ENCODE measurements at regions not wholly inside any gene's neighbourhood (a gene's known extent, or its start where the extent isn't known, plus 50 kb on each side); places are given as distances from the start of the nearest gene placed in this dataset.

- no peak for DNase-seq
- no peaks in the 10 kb centered on the region for H3K27me3 ChIP-seq
- H3K9me3 ChIP-seq: no peaks in the 10 kb centered on the region
- no peak overlapping the region for H3K4me3 ChIP-seq
- no peaks in the 10 kb centered on the region for H3K36me3 ChIP-seq
Measured at GRCh38 chrX:42934020-42934726, 156.2 kb upstream of the PPP1R2C start.

DNA sequence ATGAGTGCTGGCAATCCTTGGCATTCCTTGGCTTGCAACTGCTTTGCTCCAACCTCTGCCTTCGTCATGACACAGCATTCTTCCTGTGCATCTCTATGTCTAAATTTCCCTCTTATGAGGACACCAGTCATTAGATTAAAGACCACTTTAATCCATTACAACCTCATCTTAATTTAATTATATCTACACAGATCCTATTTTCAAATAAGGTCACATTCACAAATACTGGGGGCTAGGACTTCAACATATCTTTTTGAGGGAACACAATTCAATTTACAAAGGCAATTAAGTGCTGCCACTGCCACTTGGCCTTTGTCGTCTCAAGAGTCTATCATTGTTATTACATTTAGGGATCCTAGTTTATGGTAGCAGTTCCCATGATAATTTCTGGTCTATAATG is 163.7 kb upstream of the PPP1R2C start:
- Histone ChIP-seq H3K27me3 (no peaks in the 10 kb centered on the region), H3K4me3 (no peak overlapping the region), H3K9me3 (no peaks in the 10 kb centered on the region), H3K36me3 (no peaks in the 10 kb centered on the region)
- no peak for DNase-seq

- DNase-seq: no peak
- H3K27me3 ChIP-seq: no peaks in the 10 kb centered on the region
- no peaks in the 10 kb centered on the region for H3K36me3 ChIP-seq
- H3K4me3 ChIP-seq: no peak overlapping the region
- no peaks in the 10 kb centered on the region for H3K9me3 ChIP-seq
Measured at GRCh38 chrX:42943051-42943974, 165.3 kb upstream of the PPP1R2C start.

- Histone ChIP-seq H3K9me3 (no peaks in the 10 kb centered on the region), H3K36me3 (no peaks in the 10 kb centered on the region)
Measured at GRCh38 chrX:42944381-42944998, 166.5 kb upstream of the PPP1R2C start.

GRCh38 chrX:42946544-42947194 is 168.7 kb upstream of the PPP1R2C start:
- Histone ChIP-seq H3K36me3 (no peaks in the 10 kb centered on the region), H3K4me3 (no peak overlapping the region), H3K27me3 (no peaks in the 10 kb centered on the region), H3K9me3 (no peaks in the 10 kb centered on the region)
- no peak for DNase-seq

More at GRCh38 chrX:42944381-42944998, 166.5 kb upstream of the PPP1R2C start:
- no peaks in the 10 kb centered on the region for H3K27me3 ChIP-seq
- DNase-seq: no peak
- H3K4me3 ChIP-seq: no peak overlapping the region

- DNase-seq: no peak
- no peaks in the 10 kb centered on the region for H3K9me3 ChIP-seq
- H3K36me3 ChIP-seq: no peaks in the 10 kb centered on the region
- H3K4me3 ChIP-seq: no peak overlapping the region
- no peaks in the 10 kb centered on the region for H3K27me3 ChIP-seq
Measured at GRCh38 chrX:42948723-42949657, 171.0 kb upstream of the PPP1R2C start.

GRCh38 chrX:42951747-42952146 is 173.8 kb upstream of the PPP1R2C start:
- no peak for DNase-seq
- H3K9me3 ChIP-seq: no peaks in the 10 kb centered on the region
- H3K36me3 ChIP-seq: no peaks in the 10 kb centered on the region
- H3K27me3 ChIP-seq: no peaks in the 10 kb centered on the region
- H3K4me3 ChIP-seq: no peak overlapping the region

GRCh38 chrX:42952621-42953020 is 174.7 kb upstream of the PPP1R2C start:
- H3K36me3 ChIP-seq: no peaks in the 10 kb centered on the region
- no peak for DNase-seq
- no peak overlapping the region for H3K4me3 ChIP-seq
- no peaks in the 10 kb centered on the region for H3K9me3 ChIP-seq
- no peaks in the 10 kb centered on the region for H3K27me3 ChIP-seq

GRCh38 chrX:42954880-42955279 is 176.9 kb upstream of the PPP1R2C start:
- Histone ChIP-seq H3K27me3 (no peaks in the 10 kb centered on the region), H3K36me3 (no peaks in the 10 kb centered on the region), H3K4me3 (no peak overlapping the region), H3K9me3 (no peaks in the 10 kb centered on the region)
- DNase-seq: no peak

DNA sequence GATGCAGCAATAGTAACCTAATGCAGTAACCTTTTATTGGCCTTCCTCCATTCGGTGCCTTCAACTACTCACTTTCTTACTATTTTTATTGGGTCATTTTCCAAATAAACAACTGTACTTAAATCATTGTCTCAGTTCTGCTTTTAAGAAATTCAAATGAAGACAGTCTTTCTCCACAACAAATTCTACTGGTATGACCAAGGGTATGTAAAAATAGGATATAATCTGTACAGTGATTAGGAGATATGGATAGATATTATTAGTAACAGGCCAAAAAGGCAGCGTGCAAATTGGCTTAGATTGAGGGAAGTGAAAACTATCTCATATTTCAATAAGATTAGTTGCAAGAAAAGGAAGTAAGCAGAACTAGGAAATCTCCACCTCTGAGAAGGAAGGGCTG is 177.4 kb upstream of the PPP1R2C start:
- H3K4me3 ChIP-seq: no peak overlapping the region
- DNase-seq: no peak

DNA sequence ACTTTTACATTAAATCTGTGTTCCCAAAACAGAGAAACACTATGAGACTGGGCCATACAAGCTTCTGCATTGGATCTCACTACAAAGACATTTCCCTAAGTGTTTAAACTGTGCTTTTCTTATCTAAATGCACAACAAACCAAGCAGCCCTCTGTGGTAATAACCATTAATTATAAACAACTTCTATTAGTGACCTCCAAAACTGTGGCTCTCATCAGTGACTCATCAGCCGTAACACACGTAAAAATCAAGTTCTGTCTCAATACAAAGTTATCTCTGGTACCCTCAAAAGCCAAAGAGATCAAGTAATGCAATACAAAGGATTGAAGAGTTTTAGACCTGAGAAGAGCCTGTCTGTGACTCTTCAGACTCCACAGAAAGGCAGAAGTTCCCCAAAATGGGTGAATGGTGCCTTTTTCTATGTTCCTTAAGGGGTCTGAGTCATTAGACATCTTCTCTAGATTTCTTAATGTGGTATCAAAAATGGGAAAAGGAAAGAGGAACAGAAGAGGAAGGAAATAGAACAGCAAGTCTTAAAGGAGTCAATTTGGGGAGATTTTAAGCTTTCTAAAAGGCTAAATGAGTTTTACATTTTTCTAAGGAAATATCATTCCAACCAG is 189.8 kb upstream of the PPP1R2C start:
- no peak overlapping the region for H3K4me3 ChIP-seq
- no peaks in the 10 kb centered on the region for H3K36me3 ChIP-seq
- H3K9me3 ChIP-seq: no peaks in the 10 kb centered on the region
- no peaks in the 10 kb centered on the region for H3K27me3 ChIP-seq
- no peak for DNase-seq

More for the DNA sequence above, 177.4 kb upstream of the PPP1R2C start:
- Histone ChIP-seq H3K36me3 (no peaks in the 10 kb centered on the region), H3K9me3 (no peaks in the 10 kb centered on the region), H3K27me3 (no peaks in the 10 kb centered on the region)

DNA sequence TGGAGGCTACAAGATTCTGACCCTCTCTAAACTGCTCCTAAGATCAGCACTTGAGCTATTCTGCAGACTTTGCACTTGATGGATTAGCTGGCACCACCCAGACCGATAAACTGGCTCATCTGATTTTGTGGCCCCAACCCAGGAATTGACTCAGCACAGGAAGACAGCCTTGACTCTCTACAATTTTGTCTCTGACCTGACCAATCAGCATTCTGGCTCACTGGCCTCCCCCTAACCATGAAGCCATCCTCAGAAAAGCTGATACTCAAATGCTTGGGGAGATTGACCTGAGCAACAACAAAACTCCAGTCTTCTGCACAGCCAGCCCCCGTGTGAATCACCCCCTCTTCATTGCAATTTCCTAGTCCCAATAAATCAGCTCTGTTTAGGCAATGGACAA is 195.4 kb upstream of the PPP1R2C start:
- no peaks in the 10 kb centered on the region for H3K36me3 ChIP-seq
- DNase-seq: no peak
- no peaks in the 10 kb centered on the region for H3K9me3 ChIP-seq
- H3K27me3 ChIP-seq: no peaks in the 10 kb centered on the region
- no peak overlapping the region for H3K4me3 ChIP-seq

DNA sequence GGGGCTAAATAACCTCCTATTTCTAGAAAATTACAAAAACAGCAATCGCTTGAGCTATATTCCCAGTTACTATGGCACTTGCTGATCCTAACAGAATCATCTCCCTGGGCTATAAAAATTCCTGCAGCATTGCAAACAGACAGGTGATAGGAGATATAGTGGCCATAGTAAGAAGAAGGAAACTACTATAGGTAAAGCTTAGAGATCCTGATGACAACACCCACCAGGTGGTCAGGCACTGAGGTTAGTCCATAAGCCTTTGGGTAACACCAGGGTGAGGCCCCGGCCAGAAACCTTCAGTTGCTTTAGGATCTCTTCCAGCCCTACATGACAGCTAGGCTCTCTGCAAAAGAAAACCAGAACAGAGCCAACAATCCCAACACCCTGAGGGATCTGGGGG is 197.9 kb upstream of the PPP1R2C start:
- Histone ChIP-seq H3K27me3 (no peaks in the 10 kb centered on the region), H3K4me3 (no peak overlapping the region), H3K36me3 (no peaks in the 10 kb centered on the region), H3K9me3 (no peaks in the 10 kb centered on the region)
- DNase-seq: no peak

GRCh38 chrX:42976746-42977366 is 198.9 kb upstream of the PPP1R2C start:
- H3K36me3 ChIP-seq: no peaks in the 10 kb centered on the region
- H3K9me3 ChIP-seq: no peaks in the 10 kb centered on the region
- H3K27me3 ChIP-seq: no peaks in the 10 kb centered on the region
- H3K4me3 ChIP-seq: no peak overlapping the region
- DNase-seq: no peak

DNA sequence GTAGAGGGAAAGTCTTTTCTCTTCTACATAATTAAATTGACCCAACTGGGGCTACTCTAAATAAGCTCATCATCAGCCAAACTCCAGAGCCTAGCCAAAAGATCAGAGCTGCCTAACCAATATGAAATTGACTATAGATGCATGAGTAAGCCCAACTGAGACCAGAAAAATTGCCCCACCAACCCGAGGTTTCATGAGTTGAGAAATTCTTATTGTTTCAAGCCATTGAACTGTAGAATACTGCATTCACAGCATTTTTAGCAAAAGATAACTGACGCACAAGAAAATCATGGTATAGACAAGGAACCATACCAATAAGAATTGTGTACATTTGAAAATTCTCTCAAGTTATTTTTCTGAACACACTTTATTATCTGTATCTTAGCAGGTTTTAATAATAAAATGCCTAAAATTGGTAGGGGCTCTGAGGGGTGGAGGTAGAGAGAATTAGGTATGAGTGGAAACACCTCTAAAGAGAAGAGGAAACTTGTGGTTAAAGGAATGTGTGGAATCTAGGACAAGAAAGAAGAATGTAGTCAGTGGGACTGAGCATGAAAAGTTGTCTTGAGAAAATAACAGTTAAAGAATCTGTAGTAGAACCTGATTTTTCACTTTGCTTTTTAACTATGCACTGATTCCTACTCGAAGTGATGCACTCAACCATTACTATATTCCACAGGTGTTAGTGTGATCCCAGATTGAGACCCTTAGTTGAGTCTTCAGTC is 200.9 kb upstream of the PPP1R2C start:
- Histone ChIP-seq H3K4me3 (no peak overlapping the region), H3K27me3 (no peaks in the 10 kb centered on the region), H3K9me3 (no peaks in the 10 kb centered on the region), H3K36me3 (no peaks in the 10 kb centered on the region)
- no peak for DNase-seq

Measured in MG63 (cell line).